ENCODE measurements at regions not wholly inside any gene's neighbourhood (a gene's known extent, or its start where the extent isn't known, plus 50 kb on each side); places are given as distances from the start of the nearest gene placed in this dataset.
"Not testable (repeated sequence)": the region's sequence is repeated elsewhere in the genome, so short reads cannot be mapped to it uniquely, and the experiment has no call there.

- no peak for TF ChIP-seq CTCF (IDR thresholded peaks at IDR 0.05; ENCODE audit: insufficient read depth, low read length, poor library complexity, severe bottlenecking)
- H3K27me3 ChIP-seq (replicated peaks; ENCODE audit: control insufficient read depth, insufficient read depth, low read length), result no peaks in the 10 kb centered on the region
- H3K36me3 ChIP-seq (ENCODE audit: control insufficient read depth, insufficient read depth, low read length), result no peaks in the 10 kb centered on the region
- DNase-seq (ENCODE audit: extremely low read depth, insufficient read length), result no peak
- H3K4me3 ChIP-seq (replicated peaks; ENCODE audit: low read depth, low read length), result no peak overlapping the region
Measured at GRCh38 chr4:19557161-19557560, 694.5 kb upstream of the SLIT2 start.

GRCh38 chr4:19556276-19556675, 695.4 kb upstream of the SLIT2 start:
- not testable (repeated sequence) for H3K4me3 ChIP-seq (replicated peaks; ENCODE audit: low read depth, low read length); DNase-seq (ENCODE audit: extremely low read depth, insufficient read length); H3K36me3 ChIP-seq (ENCODE audit: control insufficient read depth, insufficient read depth, low read length); H3K27me3 ChIP-seq (replicated peaks; ENCODE audit: control insufficient read depth, insufficient read depth, low read length)

- Histone ChIP-seq H3K4me3 (replicated peaks; ENCODE audit: low read depth, low read length) (no peak overlapping the region), H3K36me3 (ENCODE audit: control insufficient read depth, insufficient read depth, low read length) (no peaks in the 10 kb centered on the region), H3K27me3 (replicated peaks; ENCODE audit: control insufficient read depth, insufficient read depth, low read length) (no peaks in the 10 kb centered on the region)
- TF ChIP-seq CTCF (IDR thresholded peaks at IDR 0.05; ENCODE audit: insufficient read depth, low read length, poor library complexity, severe bottlenecking), result no peak
- DNase-seq (ENCODE audit: extremely low read depth, insufficient read length), result no peak
Measured at GRCh38 chr4:19547463-19547862, 704.2 kb upstream of the SLIT2 start.

GRCh38 chr4:19544446-19545125, 707.1 kb upstream of the SLIT2 start:
- no peak for DNase-seq (ENCODE audit: extremely low read depth, insufficient read length)
- Histone ChIP-seq H3K36me3 (ENCODE audit: control insufficient read depth, insufficient read depth, low read length) (no peaks in the 10 kb centered on the region), H3K27me3 (replicated peaks; ENCODE audit: control insufficient read depth, insufficient read depth, low read length) (no peaks in the 10 kb centered on the region), H3K4me3 (replicated peaks; ENCODE audit: low read depth, low read length) (no peak overlapping the region)
- TF ChIP-seq CTCF (IDR thresholded peaks at IDR 0.05; ENCODE audit: insufficient read depth, low read length, poor library complexity, severe bottlenecking), result no peak

GRCh38 chr4:19540859-19541540, 710.7 kb upstream of the SLIT2 start:
- no peak overlapping the region for H3K4me3 ChIP-seq (replicated peaks; ENCODE audit: low read depth, low read length)
- no peaks in the 10 kb centered on the region for H3K36me3 ChIP-seq (ENCODE audit: control insufficient read depth, insufficient read depth, low read length)
- no peak for TF ChIP-seq CTCF (IDR thresholded peaks at IDR 0.05; ENCODE audit: insufficient read depth, low read length, poor library complexity, severe bottlenecking)
- no peaks in the 10 kb centered on the region for H3K27me3 ChIP-seq (replicated peaks; ENCODE audit: control insufficient read depth, insufficient read depth, low read length)
- no peak for DNase-seq (ENCODE audit: extremely low read depth, insufficient read length)

- H3K4me3 ChIP-seq (replicated peaks; ENCODE audit: low read depth, low read length), result no peak overlapping the region
- no peaks in the 10 kb centered on the region for H3K27me3 ChIP-seq (replicated peaks; ENCODE audit: control insufficient read depth, insufficient read depth, low read length)
- TF ChIP-seq CTCF (IDR thresholded peaks at IDR 0.05; ENCODE audit: insufficient read depth, low read length, poor library complexity, severe bottlenecking), result no peak
- H3K36me3 ChIP-seq (ENCODE audit: control insufficient read depth, insufficient read depth, low read length), result no peaks in the 10 kb centered on the region
- no peak for DNase-seq (ENCODE audit: extremely low read depth, insufficient read length)
Measured at GRCh38 chr4:19539201-19539600, 712.5 kb upstream of the SLIT2 start.

Data from GM06990 (cell line).